Activated T-cell treated with anti-CD3 and anti-CD28 coated beads, Interleukin-2, amount 50 U/mL, for 4 hours (primary cell): ENCODE measurements at regions not wholly inside any gene's neighbourhood (a gene's known extent, or its start where the extent isn't known, plus 50 kb on each side); places are given as distances from the start of the nearest gene placed in this dataset.

Experiments used
- ATAC-seq, 2 donors: fragments of 200-7000 bp; cut with Tn5 transposase; one replicate each; pipeline ENCODE4 v1.10.0; 2021
- DNase-seq: peaks from one replicate; pipeline ENCODE4 v3.0.0-alpha.2; 2020
- H3K27me3 Mint-ChIP-seq: one replicate; pipeline ENCODE4 v1.8.0; 2021; ENCODE audit warnings: low read depth, mixed read lengths
- H3K36me3 Mint-ChIP-seq: one replicate; pipeline ENCODE4 v1.8.0; 2022; ENCODE audit warnings: mixed read lengths; ENCODE audit not compliant: insufficient read depth
- H3K4me1 Mint-ChIP-seq: one replicate; pipeline ENCODE4 v1.8.0; 2021; ENCODE audit warnings: low read depth, mixed read lengths
- H3K4me3 Mint-ChIP-seq: one replicate; pipeline ENCODE4 v1.8.0; 2021; ENCODE audit warnings: mild to moderate bottlenecking, moderate library complexity, mixed read lengths
- H3K9me3 Mint-ChIP-seq: one replicate; pipeline ENCODE4 v1.8.0; 2021; ENCODE audit warnings: mixed read lengths

GRCh38 chr14:71301611-71302010 lies 394.4 kb downstream of the PCNX1 start:
- Mint-ChIP-seq H3K9me3 (peaks cover 10% of the 10 kb centered on the region), H3K27me3 (peaks cover 3% of the 10 kb centered on the region), H3K4me3 (no peak overlapping the region), H3K4me1 (no peaks in the 10 kb centered on the region), H3K36me3 (no peaks in the 10 kb centered on the region)
- no peak for DNase-seq
- ATAC-seq: no peak

- H3K4me1 Mint-ChIP-seq: no peaks in the 10 kb centered on the region
- DNase-seq (no peak), ATAC-seq (no peak)
- H3K9me3 Mint-ChIP-seq: peaks cover 10% of the 10 kb centered on the region
- H3K4me3 Mint-ChIP-seq: no peak overlapping the region
- no peaks in the 10 kb centered on the region for H3K36me3 Mint-ChIP-seq
- peaks cover 5% of the 10 kb centered on the region for H3K27me3 Mint-ChIP-seq
Observed at GRCh38 chr14:71304690-71305089, 397.4 kb downstream of the PCNX1 start.

- Mint-ChIP-seq H3K9me3 (peaks cover 17% of the 10 kb centered on the region), H3K4me3 (no peak overlapping the region), H3K4me1 (no peaks in the 10 kb centered on the region), H3K36me3 (no peaks in the 10 kb centered on the region), H3K27me3 (peaks cover 13% of the 10 kb centered on the region)
- ATAC-seq (no peak), DNase-seq (no peak)
Observed at GRCh38 chr14:71308671-71309070, 401.4 kb downstream of the PCNX1 start.

DNA sequence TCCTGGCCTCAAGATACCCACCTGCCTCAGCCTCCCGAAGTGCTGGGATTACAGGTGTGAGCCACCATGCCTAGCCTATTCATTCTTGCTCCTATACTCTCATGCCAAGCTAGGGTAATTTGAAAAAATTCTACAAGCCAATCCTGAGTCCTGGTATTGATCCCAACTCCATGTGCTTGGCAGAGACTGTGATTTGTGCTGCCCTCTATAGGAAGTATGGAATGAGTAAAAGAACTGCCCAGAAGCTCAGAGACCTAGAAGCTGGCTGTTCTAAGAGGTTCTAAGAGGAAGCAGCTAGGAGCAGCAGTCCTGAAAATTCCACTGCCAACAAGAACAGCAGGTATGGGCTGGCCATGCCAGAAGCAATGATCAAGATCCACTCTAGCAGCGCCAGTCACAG lies 402.5 kb downstream of the PCNX1 start:
- DNase-seq: no peak
- Mint-ChIP-seq H3K4me1 (no peaks in the 10 kb centered on the region), H3K27me3 (peaks cover 13% of the 10 kb centered on the region), H3K36me3 (no peaks in the 10 kb centered on the region), H3K4me3 (no peak overlapping the region), H3K9me3 (peaks cover 15% of the 10 kb centered on the region)
- ATAC-seq: no peak

GRCh38 chr14:71311061-71311460 lies 403.8 kb downstream of the PCNX1 start:
- ATAC-seq (no peak), DNase-seq (no peak)
- no peak overlapping the region for H3K4me3 Mint-ChIP-seq
- H3K36me3 Mint-ChIP-seq: no peaks in the 10 kb centered on the region
- H3K9me3 Mint-ChIP-seq: peaks cover 8% of the 10 kb centered on the region
- H3K27me3 Mint-ChIP-seq: peaks cover 13% of the 10 kb centered on the region
- H3K4me1 Mint-ChIP-seq: no peaks in the 10 kb centered on the region

DNA sequence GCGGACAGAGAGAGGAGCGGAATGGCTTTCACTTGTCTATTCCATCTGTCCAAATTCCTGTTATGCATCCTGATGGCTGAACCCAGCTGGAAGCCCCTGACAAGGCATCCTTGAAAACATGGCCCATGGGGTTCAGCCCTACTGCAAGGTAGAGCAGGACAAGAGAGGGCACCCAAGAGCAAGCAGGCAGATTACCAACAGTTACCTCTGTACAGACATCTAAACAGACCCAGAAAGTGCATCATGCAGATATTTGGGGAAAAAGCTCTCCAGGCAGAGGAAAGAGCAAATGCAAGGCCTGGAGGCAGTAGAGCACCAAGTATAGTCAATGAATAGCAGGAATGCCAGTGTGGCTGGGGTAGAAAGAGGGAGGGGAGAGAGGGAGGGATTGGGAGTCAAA lies 407.5 kb downstream of the PCNX1 start:
- DNase-seq (no peak), ATAC-seq (no peak)
- no peaks in the 10 kb centered on the region for H3K36me3 Mint-ChIP-seq
- peaks cover 8% of the 10 kb centered on the region for H3K27me3 Mint-ChIP-seq
- peaks cover 8% of the 10 kb centered on the region for H3K9me3 Mint-ChIP-seq
- no peak overlapping the region for H3K4me3 Mint-ChIP-seq
- peaks cover 6% of the 10 kb centered on the region for H3K4me1 Mint-ChIP-seq

- Mint-ChIP-seq H3K36me3 (no peaks in the 10 kb centered on the region), H3K4me3 (no peak overlapping the region), H3K27me3 (no peaks in the 10 kb centered on the region), H3K9me3 (peaks cover 8% of the 10 kb centered on the region), H3K4me1 (peaks cover 18% of the 10 kb centered on the region)
- DNase-seq: no peak
- ATAC-seq: no peak
Observed at GRCh38 chr14:71317385-71318096, 410.3 kb downstream of the PCNX1 start.

- H3K9me3 Mint-ChIP-seq: peaks cover 7% of the 10 kb centered on the region
- ATAC-seq: no peak
- no peak overlapping the region for H3K4me3 Mint-ChIP-seq
- H3K36me3 Mint-ChIP-seq: no peaks in the 10 kb centered on the region
- no peaks in the 10 kb centered on the region for H3K27me3 Mint-ChIP-seq
- peaks cover 23% of the 10 kb centered on the region for H3K4me1 Mint-ChIP-seq
- DNase-seq: no peak
Observed at GRCh38 chr14:71318097-71318459, 410.8 kb downstream of the PCNX1 start.

- Mint-ChIP-seq H3K4me3 (peak overlapping the region; percentile 89), H3K27me3 (no peaks in the 10 kb centered on the region), H3K4me1 (peaks cover 37% of the 10 kb centered on the region), H3K9me3 (no peaks in the 10 kb centered on the region), H3K36me3 (no peaks in the 10 kb centered on the region)
- ATAC-seq: no peak
- no peak for DNase-seq
Observed at GRCh38 chr14:71319666-71320065, 412.4 kb downstream of the PCNX1 start.

DNA sequence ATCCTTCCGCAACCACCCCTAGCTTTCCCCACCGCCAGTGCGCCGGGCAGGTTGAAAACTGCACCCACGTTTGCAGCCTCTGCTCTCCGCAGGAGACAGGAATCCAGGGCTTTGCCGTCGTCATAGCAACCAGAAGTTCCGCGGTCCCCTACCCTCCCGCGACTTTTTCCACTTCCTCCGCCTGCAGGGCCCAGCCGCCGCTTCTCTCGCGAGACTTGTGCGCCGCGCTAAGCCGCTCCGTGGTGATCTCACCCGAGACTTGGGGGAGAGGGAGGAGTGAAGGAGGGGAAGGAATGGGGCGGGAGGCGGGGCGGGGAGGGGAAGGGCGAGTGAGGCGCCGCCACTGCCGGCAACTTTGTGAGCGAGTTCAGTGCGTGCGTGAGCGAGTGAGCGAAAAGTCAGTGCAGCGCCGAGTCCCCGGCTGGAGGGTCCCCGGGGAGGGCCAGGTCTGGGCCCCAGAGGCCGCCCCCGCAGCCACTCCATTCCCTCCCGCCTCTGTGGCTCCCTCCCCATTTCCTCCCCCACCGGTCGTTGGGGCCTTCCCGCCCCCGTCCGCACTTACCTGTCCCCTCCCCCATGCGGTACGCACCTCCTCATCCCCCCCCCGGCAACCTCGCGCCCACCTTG lies 413.0 kb downstream of the PCNX1 start, which contains the start of gene SIPA1L1:
TSS of gene SIPA1L1 (plus strand) at position 370 of the 627 bp plus-strand sequence.
- Mint-ChIP-seq H3K9me3 (no peaks in the 10 kb centered on the region), H3K4me3 (peak within 1 kb of the TSS; percentile 89), H3K27me3 (no peaks in the 10 kb centered on the region), H3K4me1 (peaks cover 43% of the 10 kb centered on the region), H3K36me3 (no peaks in the 10 kb centered on the region)
- peak; percentile 86 to 87 for ATAC-seq
- DNase-seq: peak; percentile 99

DNA sequence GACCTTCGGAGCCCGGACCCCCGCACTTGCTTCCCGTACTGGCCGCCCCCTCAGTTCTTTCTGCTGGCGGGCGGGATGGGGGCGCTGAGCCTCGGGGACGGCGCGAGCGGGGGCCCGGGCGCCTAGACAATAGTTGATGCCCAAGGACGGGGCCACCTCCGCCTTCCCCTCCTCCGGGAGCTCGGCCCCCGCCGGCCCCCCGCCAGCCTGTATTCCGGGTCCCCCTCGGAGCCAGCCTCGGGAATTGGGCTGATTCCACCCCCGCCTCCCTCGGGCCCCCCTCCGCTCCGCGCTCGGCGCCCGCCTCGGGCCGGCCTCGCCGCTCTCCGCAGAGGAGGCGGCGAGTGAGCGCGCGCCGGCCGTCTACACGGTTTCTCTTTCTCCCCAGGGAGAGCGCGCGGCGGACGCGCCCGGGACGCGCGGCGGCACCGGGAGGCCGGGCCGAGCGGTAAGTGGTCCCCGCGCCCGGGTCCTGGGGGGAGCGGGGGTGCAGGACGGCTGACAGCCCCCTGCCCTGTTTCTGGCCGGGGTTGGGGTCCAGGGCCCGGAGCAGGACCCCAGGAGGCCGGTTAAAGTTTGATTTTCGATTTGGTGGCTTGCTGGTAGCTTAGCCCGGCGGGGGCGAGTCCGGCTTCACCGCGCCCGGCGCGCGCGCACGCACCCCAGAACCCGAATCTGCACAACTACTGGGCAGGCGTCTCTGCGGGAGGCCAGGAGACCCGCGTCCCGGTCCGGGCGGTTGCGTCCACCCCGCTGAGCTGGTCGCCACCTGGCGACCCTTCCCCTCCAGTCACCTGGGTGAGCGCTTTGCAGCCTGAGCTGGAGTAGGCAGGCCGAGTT lies 413.7 kb downstream of the PCNX1 start:
- H3K9me3 Mint-ChIP-seq: no peaks in the 10 kb centered on the region
- ATAC-seq: peak; percentile 55 to 58
- H3K36me3 Mint-ChIP-seq: no peaks in the 10 kb centered on the region

DNA sequence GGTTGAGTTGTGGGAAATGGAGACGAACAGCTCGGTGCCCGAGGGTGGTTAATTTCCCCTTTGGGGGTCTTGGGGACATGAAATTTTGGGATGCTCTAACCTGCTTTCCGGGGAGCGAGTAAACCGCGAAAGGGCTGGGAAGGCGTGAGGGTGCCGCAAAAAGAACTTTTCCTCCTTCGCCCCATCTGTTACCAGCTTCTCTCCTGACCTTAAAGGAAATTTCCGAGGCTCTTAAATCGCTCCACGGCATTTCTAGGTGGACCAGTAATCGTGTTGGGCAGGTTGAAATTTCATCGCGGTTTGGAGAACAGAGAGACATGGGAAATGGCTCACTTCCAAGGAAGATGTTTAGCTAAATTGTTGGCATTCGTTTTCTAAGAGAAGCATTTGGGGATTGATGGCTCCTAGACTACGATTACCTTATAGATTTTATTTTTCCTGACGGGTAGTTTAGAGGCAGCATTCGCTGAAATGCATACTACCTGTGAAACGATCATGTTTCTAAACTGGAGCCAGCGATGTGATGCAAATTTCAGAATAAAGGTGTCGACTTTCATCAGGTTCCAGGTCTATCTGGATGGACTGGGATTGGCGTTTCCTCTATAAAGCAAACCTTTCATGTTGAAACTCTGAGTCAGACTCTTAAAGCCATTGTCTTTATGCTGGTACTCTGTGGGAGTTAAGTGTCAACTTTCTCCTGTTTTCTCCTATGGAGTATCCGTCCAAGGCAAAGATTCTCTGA lies 414.5 kb downstream of the PCNX1 start:
- DNase-seq: no peak
- Mint-ChIP-seq H3K4me1 (peaks cover 54% of the 10 kb centered on the region), H3K4me3 (peak overlapping the region; percentile 89)

More for the DNA sequence above, 413.7 kb downstream of the PCNX1 start:
- peaks cover 50% of the 10 kb centered on the region for H3K4me1 Mint-ChIP-seq
- H3K27me3 Mint-ChIP-seq: no peaks in the 10 kb centered on the region
- peak; percentile 50 for DNase-seq
- H3K4me3 Mint-ChIP-seq: peak overlapping the region; percentile 89

DNA sequence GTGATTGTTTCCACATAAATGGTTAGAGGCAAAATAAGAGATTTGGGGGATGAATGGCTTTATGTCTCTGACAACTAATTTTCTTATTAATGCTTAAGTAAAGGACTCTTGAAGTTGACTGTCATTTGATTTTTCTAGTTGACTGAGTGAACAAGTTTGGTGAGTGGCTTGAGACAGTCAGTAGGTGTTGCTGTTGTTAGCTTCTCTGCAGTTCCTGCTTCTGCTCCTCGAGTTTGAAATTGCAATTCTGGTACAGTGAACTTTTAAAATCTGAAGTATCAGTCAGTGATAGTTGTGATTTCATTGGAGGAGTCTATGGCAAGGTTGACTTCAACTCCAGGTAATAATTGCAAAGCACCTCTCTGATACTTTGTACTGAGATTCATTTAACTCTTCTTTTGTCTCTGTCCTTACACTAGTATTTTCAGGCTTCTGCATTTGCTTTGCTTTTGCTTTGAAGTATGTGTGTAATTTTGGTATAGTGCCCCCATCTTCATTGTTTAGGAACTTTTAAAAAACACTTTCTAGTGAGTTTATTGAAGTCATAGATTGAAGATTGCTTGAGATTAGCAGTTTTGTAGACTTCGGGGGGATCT lies 415.5 kb downstream of the PCNX1 start:
- no peaks in the 10 kb centered on the region for H3K36me3 Mint-ChIP-seq
- H3K4me1 Mint-ChIP-seq: peaks cover 58% of the 10 kb centered on the region
- H3K27me3 Mint-ChIP-seq: no peaks in the 10 kb centered on the region
- peak overlapping the region; percentile 89 for H3K4me3 Mint-ChIP-seq
- DNase-seq (no peak), ATAC-seq (no peak)
- H3K9me3 Mint-ChIP-seq: no peaks in the 10 kb centered on the region

More for the DNA sequence above, 414.5 kb downstream of the PCNX1 start:
- Mint-ChIP-seq H3K9me3 (no peaks in the 10 kb centered on the region), H3K27me3 (no peaks in the 10 kb centered on the region), H3K36me3 (no peaks in the 10 kb centered on the region)
- ATAC-seq: no peak
